ENCODE measurements at regions not wholly inside any gene's neighbourhood (a gene's known extent, or its start where the extent isn't known, plus 50 kb on each side); places are given as distances from the start of the nearest gene placed in this dataset.

DNA sequence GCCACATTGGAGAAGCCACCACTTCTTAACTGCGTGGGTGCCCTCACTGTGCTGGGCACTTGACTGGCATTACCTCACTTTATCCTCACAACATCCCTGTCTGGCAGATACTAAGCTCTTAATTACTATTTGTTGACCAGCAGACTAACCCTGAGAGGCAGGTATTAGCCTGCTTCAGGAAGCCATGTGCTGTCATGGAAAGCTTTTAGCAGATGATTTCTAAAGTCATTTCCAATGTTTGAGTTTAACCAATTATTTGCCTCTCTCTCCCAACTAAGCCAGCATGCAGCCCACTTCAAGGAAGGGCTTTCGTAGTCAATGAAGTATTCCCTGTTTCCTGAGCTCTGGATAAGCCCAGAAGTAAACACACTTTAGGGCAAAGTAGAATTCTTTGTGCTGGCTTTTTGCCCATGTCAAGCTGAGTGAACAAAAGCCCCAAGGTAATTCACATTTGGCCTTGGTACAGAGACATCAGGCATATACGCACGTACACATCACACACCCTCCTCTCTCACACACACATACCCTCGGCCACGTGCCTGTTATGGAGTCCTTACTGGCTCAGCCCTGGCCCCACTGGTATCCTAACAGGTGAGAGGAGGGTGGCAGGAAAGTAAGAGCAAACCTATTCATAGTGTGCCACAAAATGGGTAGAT lies 108.6 kb downstream of the C1D start (continued):
- TF ChIP-seq, protein P1, sequence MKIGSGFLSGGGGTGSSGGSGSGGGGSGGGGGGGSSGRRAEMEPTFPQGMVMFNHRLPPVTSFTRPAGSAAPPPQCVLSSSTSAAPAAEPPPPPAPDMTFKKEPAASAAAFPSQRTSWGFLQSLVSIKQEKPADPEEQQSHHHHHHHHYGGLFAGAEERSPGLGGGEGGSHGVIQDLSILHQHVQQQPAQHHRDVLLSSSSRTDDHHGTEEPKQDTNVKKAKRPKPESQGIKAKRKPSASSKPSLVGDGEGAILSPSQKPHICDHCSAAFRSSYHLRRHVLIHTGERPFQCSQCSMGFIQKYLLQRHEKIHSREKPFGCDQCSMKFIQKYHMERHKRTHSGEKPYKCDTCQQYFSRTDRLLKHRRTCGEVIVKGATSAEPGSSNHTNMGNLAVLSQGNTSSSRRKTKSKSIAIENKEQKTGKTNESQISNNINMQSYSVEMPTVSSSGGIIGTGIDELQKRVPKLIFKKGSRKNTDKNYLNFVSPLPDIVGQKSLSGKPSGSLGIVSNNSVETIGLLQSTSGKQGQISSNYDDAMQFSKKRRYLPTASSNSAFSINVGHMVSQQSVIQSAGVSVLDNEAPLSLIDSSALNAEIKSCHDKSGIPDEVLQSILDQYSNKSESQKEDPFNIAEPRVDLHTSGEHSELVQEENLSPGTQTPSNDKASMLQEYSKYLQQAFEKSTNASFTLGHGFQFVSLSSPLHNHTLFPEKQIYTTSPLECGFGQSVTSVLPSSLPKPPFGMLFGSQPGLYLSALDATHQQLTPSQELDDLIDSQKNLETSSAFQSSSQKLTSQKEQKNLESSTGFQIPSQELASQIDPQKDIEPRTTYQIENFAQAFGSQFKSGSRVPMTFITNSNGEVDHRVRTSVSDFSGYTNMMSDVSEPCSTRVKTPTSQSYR (CRISPR knock-in tag; IDR thresholded peaks at IDR 0.05; ENCODE audit: borderline replicate concordance): peak; percentile 27; the same call in 1 of the 2 replicates
- TF ChIP-seq ZNF790 (CRISPR knock-in tag; IDR thresholded peaks at IDR 0.05; ENCODE audit: borderline replicate concordance) (no peak), SAP130 (CRISPR knock-in tag; IDR thresholded peaks at IDR 0.05; ENCODE audit: low read depth) (peak; percentile 74), ZFP90 (CRISPR knock-in tag; IDR thresholded peaks at IDR 0.05; ENCODE audit: borderline replicate concordance) (no peak), PHB2 (IDR thresholded peaks at IDR 0.05; ENCODE audit: partially characterized antibody) (no peak), ZIK1 (CRISPR knock-in tag; IDR thresholded peaks at IDR 0.05; ENCODE audit: borderline replicate concordance, low read depth) (0 out of 2 replicates have a peak, but pooled peaks have one; percentile 29), HIVEP1 (CRISPR knock-in tag; IDR thresholded peaks at IDR 0.05) (no peak), ZNF343 (CRISPR knock-in tag; IDR thresholded peaks at IDR 0.05) (no peak), KLF13 (CRISPR knock-in tag; IDR thresholded peaks at IDR 0.05) (no peak), ZNF430 (CRISPR knock-in tag; IDR thresholded peaks at IDR 0.05) (peak; percentile 57; the same call in 1 of the 2 replicates)
- TF ChIP-seq, protein P2, sequence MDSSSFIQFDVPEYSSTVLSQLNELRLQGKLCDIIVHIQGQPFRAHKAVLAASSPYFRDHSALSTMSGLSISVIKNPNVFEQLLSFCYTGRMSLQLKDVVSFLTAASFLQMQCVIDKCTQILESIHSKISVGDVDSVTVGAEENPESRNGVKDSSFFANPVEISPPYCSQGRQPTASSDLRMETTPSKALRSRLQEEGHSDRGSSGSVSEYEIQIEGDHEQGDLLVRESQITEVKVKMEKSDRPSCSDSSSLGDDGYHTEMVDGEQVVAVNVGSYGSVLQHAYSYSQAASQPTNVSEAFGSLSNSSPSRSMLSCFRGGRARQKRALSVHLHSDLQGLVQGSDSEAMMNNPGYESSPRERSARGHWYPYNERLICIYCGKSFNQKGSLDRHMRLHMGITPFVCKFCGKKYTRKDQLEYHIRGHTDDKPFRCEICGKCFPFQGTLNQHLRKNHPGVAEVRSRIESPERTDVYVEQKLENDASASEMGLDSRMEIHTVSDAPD (CRISPR knock-in tag; IDR thresholded peaks at IDR 0.05): no peak
- TF ChIP-seq, protein P3, sequence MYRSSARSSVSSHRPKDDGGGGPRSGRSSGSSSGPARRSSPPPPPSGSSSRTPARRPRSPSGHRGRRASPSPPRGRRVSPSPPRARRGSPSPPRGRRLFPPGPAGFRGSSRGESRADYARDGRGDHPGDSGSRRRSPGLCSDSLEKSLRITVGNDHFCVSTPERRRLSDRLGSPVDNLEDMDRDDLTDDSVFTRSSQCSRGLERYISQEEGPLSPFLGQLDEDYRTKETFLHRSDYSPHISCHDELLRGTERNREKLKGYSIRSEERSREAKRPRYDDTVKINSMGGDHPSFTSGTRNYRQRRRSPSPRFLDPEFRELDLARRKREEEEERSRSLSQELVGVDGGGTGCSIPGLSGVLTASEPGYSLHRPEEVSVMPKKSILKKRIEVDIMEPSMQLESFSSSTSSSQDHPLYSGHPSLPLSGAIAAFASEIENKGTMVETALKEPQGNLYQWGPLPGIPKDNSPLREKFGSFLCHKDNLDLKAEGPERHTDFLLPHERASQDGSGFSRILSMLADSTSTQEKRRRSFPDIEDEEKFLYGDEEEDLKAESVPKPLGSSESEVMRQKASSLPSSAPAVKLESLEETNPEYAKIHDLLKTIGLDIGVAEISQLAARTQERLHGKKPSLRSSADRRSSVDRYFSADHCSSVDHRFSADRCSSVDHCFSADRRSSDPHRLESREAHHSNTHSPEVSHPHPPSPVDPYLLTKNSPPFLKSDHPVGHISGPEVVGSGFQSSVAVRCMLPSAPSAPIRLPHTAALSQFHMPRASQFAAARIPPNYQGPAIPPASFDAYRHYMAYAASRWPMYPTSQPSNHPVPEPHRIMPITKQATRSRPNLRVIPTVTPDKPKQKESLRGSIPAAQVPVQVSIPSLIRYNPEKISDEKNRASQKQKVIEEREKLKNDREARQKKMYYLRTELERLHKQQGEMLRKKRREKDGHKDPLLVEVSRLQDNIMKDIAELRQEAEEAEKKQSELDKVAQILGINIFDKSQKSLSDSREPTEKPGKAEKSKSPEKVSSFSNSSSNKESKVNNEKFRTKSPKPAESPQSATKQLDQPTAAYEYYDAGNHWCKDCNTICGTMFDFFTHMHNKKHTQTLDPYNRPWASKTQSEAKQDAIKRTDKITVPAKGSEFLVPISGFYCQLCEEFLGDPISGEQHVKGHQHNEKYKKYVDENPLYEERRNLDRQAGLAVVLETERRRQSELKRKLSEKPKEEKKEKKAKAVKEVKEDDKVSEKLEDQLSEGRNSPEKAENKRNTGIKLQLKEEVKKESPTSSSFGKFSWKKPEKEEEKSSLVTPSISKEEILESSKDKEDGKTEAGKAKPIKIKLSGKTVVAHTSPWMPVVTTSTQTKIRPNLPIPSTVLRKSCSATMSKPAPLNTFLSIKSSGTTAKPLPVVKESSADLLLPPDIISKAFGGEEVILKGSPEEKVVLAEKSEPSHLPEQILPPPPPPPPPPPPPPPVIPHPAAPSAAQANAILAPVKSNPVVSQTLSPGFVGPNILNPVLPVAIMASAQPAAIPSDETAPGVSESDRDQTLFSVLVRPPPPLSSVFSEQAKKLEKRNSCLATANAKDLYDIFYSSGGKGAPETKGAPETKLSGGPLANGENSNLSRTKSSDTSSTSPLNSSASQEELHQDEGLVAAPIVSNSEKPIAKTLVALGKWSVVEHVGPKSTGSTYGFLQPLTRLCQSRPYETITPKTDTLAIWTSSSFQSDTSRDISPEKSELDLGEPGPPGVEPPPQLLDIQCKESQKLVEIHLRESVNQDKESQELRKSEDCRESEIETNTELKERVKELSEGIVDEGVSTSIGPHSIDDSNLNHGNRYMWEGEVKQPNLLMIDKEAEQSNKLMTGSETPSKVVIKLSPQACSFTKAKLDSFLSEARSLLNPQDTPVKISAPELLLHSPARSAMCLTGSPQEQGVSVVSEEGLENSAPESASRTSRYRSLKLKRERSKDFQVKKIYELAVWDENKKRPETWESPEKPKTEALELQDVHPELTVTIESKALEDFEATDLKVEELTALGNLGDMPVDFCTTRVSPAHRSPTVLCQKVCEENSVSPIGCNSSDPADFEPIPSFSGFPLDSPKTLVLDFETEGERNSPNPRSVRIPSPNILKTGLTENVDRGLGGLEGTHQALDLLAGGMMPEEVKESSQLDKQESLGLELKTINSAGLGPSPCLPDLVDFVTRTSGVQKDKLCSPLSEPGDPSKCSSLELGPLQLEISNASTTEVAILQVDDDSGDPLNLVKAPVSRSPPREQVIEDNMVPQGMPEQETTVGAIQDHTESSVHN (CRISPR knock-in tag; IDR thresholded peaks at IDR 0.05): no peak
- TF ChIP-seq, protein P4, sequence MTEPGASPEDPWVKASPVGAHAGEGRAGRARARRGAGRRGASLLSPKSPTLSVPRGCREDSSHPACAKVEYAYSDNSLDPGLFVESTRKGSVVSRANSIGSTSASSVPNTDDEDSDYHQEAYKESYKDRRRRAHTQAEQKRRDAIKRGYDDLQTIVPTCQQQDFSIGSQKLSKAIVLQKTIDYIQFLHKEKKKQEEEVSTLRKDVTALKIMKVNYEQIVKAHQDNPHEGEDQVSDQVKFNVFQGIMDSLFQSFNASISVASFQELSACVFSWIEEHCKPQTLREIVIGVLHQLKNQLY (CRISPR knock-in tag; IDR thresholded peaks at IDR 0.05): peak; percentile 86
- TF ChIP-seq, protein P5, sequence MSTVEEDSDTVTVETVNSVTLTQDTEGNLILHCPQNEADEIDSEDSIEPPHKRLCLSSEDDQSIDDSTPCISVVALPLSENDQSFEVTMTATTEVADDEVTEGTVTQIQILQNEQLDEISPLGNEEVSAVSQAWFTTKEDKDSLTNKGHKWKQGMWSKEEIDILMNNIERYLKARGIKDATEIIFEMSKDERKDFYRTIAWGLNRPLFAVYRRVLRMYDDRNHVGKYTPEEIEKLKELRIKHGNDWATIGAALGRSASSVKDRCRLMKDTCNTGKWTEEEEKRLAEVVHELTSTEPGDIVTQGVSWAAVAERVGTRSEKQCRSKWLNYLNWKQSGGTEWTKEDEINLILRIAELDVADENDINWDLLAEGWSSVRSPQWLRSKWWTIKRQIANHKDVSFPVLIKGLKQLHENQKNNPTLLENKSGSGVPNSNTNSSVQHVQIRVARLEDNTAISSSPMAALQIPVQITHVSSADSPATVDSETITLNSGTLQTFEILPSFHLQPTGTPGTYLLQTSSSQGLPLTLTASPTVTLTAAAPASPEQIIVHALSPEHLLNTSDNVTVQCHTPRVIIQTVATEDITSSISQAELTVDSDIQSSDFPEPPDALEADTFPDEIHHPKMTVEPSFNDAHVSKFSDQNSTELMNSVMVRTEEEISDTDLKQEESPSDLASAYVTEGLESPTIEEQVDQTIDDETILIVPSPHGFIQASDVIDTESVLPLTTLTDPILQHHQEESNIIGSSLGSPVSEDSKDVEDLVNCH (CRISPR knock-in tag; IDR thresholded peaks at IDR 0.05): no peak
